GM12874 (cell line): ENCODE measurements at regions not wholly inside any gene's neighbourhood (a gene's known extent, or its start where the extent isn't known, plus 50 kb on each side); places are given as distances from the start of the nearest gene placed in this dataset.

Source experiments
- CTCF ChIP-seq: IDR thresholded peaks from 2 replicates; pipeline ENCODE4 v1.5.1; 2011; ENCODE audit warnings: low read depth, mild to moderate bottlenecking, control low read depth, low read length, moderate library complexity; ENCODE audit not compliant: insufficient read depth

- TF ChIP-seq CTCF, result no peak
These were observed 141.9 kb downstream of the TPRA1 start for GRCh38 chr3:127448671-127449070.

- TF ChIP-seq CTCF, result no peak
These were observed 142.4 kb downstream of the TPRA1 start for GRCh38 chr3:127448161-127448561.

GRCh38 chr3:127446756-127447155 is 143.8 kb downstream of the TPRA1 start:
- TF ChIP-seq CTCF, result no peak

- no peak for TF ChIP-seq CTCF
These were observed 144.8 kb downstream of the TPRA1 start for GRCh38 chr3:127445581-127446343.

- TF ChIP-seq CTCF, result no peak
These were observed 145.8 kb downstream of the TPRA1 start for GRCh38 chr3:127444761-127445160.

- no peak for TF ChIP-seq CTCF
These were observed 146.8 kb downstream of the TPRA1 start for GRCh38 chr3:127443581-127444375.

- no peak for TF ChIP-seq CTCF
These were observed 148.0 kb downstream of the TPRA1 start for GRCh38 chr3:127442506-127442905.
